WERI-Rb-1 (cell line): ENCODE measurements at regions not wholly inside any gene's neighbourhood (a gene's known extent, or its start where the extent isn't known, plus 50 kb on each side); places are given as distances from the start of the nearest gene placed in this dataset.

Source experiments
- DNase-seq: peaks from one replicate; pipeline ENCODE4 v3.0.0-alpha.2; 2020
- H3K27ac ChIP-seq: fragments of 250-450 bp; sonication (Bioruptor Pico); 2 replicates; pipeline ENCODE4 v1.5.1; 2020; ENCODE audit warnings: mild to moderate bottlenecking, moderate library complexity
- H3K27me3 ChIP-seq: fragments of 250-450 bp; sonication (Bioruptor Pico); 2 replicates; pipeline ENCODE4 v1.5.1; 2021; ENCODE audit warnings: mild to moderate bottlenecking, low read depth, moderate library complexity; ENCODE audit not compliant: insufficient read depth, severe bottlenecking
- H3K36me3 ChIP-seq: fragments of 250-450 bp; sonication (Bioruptor Pico); 2 replicates; pipeline ENCODE4 v1.5.1; 2020; ENCODE audit warnings: mild to moderate bottlenecking, moderate library complexity
- H3K4me3 ChIP-seq: 2 replicates; pipeline ENCODE4 v1.5.1; 2011; ENCODE audit warnings: low read depth, mild to moderate bottlenecking, control low read depth, low read length
- H3K9me3 ChIP-seq: fragments of 250-450 bp; sonication (Bioruptor Pico); 2 replicates; pipeline ENCODE4 v1.5.1; 2021; ENCODE audit warnings: mild to moderate bottlenecking, moderate library complexity; ENCODE audit not compliant: severe bottlenecking
- CTCF ChIP-seq: IDR thresholded peaks from 2 replicates; pipeline ENCODE4 v1.5.1; 2011; ENCODE audit warnings: low read depth, mild to moderate bottlenecking, control low read depth, inconsistent platforms, low read length

- Histone ChIP-seq H3K9me3 (no peaks in the 10 kb centered on the region), H3K27me3 (peaks cover 3% of the 10 kb centered on the region), H3K27ac (no peak overlapping the region), H3K4me3 (no peak overlapping the region), H3K36me3 (no peaks in the 10 kb centered on the region)
- no peak for DNase-seq
- no peak for TF ChIP-seq CTCF
Measured at GRCh38 chr3:187465503-187465902, 97.3 kb downstream of the RTP4 start.

- Histone ChIP-seq H3K27me3 (peaks cover 6% of the 10 kb centered on the region), H3K27ac (no peak overlapping the region), H3K36me3 (no peaks in the 10 kb centered on the region), H3K9me3 (no peaks in the 10 kb centered on the region), H3K4me3 (no peak overlapping the region)
- TF ChIP-seq CTCF: no peak
- DNase-seq: no peak
Measured at GRCh38 chr3:187464682-187465081, 96.5 kb downstream of the RTP4 start.

GRCh38 chr3:187458921-187459320, 90.7 kb downstream of the RTP4 start:
- Histone ChIP-seq H3K27ac (no peak overlapping the region), H3K36me3 (no peaks in the 10 kb centered on the region), H3K4me3 (no peak overlapping the region), H3K27me3 (peaks cover 11% of the 10 kb centered on the region), H3K9me3 (no peaks in the 10 kb centered on the region)
- no peak for DNase-seq
- no peak for TF ChIP-seq CTCF

GRCh38 chr3:187458383-187458782, 90.2 kb downstream of the RTP4 start:
- Histone ChIP-seq H3K27ac (no peak overlapping the region), H3K36me3 (no peaks in the 10 kb centered on the region), H3K27me3 (peaks cover 11% of the 10 kb centered on the region), H3K9me3 (no peaks in the 10 kb centered on the region), H3K4me3 (no peak overlapping the region)
- DNase-seq: no peak
- no peak for TF ChIP-seq CTCF

- Histone ChIP-seq H3K36me3 (no peaks in the 10 kb centered on the region), H3K27me3 (peaks cover 15% of the 10 kb centered on the region), H3K27ac (no peak overlapping the region), H3K9me3 (no peaks in the 10 kb centered on the region), H3K4me3 (no peak overlapping the region)
- no peak for DNase-seq
- no peak for TF ChIP-seq CTCF
Measured at GRCh38 chr3:187456250-187456649, 88.1 kb downstream of the RTP4 start.

GRCh38 chr3:187454085-187454815, 86.1 kb downstream of the RTP4 start:
- no peaks in the 10 kb centered on the region for H3K9me3 ChIP-seq
- H3K4me3 ChIP-seq: no peak overlapping the region
- TF ChIP-seq CTCF: no peak
- peaks cover 13% of the 10 kb centered on the region for H3K27me3 ChIP-seq
- DNase-seq: no peak
- H3K36me3 ChIP-seq: no peaks in the 10 kb centered on the region
- H3K27ac ChIP-seq: no peak overlapping the region
